ENCODE measurements at regions not wholly inside any gene's neighbourhood (a gene's known extent, or its start where the extent isn't known, plus 50 kb on each side); places are given as distances from the start of the nearest gene placed in this dataset.
A peak's percentile ranks its signal among the peaks of the same experiment; 100 is the strongest.
"Not testable (repeated sequence)": the region's sequence is repeated elsewhere in the genome, so short reads cannot be mapped to it uniquely, and the experiment has no call there.

DNA sequence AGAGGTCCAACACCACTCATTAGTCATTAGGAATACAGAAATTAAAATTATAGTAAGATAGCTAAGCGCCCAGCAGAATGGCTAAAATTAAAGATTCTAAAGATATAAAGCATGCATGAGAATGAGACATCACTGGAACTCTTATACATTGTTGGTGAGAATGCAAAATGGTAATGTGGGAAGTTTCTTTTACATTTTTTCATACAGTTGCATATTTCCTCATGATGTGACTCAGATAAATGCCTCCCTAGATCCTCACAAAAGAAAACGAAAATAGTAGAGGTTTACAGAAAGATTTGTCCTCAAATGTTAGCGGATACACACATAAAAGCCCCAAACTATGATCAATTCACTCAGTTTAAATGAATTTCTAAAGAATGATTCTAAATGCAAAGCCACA is 633.7 kb upstream of the GJE1 start:
- DNase-seq (ENCODE audit: low read depth) = no peak

DNA sequence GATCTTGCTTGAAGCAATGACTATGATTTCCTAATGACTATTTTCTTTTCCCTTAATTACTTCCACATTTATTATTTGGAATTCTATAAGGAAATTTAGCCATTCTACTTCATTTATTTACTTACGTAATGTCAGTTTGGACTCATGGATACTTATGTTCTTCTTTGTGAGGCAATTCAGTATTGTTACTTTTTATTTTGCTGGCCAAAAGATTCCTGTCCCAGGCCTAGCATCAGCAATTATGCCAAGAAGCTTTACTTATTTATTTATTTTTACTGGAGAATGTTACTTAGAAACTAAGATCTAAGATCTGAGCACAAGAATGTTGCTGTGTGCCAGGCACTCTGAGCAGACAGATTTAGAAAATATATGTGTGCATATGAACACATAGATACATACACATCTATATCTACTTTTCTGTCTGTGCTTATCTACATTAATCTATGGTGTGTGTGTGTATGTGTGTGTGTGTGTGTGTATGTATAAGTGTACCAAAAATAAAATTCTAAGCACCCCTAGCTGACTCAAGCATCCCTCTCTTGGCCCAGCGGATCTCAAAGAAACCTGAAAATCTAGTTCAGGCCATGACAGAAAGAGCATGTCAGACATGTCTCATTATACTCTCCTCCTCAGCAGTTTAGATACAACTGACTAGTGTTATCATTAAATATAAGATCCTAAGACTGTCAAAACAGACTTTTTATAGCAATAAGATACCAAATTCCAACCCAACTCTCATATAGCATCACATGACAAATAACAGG is 640.0 kb upstream of the GJE1 start:
- DNase-seq (ENCODE audit: low read depth) = no peak

DNA sequence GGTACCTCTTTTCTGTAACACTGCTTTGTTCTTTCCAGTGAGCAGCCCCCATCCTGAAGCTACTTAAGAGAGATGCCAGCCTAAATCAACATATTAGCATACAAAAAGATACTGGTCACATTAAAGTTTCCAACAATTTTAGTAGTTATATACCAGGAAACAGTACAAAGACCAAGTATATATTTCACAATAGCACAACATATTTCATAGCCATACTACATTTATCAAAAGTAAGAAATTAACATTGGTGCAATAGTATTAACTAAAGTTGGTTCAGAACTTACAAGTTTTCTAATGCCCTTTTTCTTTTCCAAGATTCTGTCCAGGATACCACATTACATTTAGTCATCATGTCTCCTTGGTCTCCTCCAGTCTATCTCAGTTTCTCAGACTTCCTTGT is 641.0 kb upstream of the GJE1 start:
- no peak for DNase-seq (ENCODE audit: low read depth)

DNA sequence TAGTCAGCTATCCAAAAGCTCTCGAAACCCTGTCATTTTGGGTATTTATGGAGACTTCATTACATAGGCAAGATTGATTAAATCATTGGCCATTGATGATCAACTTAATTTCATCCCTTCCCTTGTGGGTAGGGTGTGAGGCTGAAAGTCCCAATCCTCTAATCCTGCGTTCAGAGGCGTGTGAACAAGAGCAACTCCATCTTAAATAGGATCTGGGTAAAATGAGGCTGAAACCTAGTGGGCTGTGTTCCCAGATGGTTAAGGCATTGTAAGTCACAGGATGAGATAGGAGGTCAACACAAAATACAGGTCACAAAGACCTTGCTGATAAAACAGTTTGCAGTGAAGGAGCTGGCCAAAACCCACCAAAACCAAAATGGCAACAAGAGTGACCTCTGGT is 641.7 kb upstream of the GJE1 start:
- DNase-seq (ENCODE audit: low read depth) = no peak

DNA sequence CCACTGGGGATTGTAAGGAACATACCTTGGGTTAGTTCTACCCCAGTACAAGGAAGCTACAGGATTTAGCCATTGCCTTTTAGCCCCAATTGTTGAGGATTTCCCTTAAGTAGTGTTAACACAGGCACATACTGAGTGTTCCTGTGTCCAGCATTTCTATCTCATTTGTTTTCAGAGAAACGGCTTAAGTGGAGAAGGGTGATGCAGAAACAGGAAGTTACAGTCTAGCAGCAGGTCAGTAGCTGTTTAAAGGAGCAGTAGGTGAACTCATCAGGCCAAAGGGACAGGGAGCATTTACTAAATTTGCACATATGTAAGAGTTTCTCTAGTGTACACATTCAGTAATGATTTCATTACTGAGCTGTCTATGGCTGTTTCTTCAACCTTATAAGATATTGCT is 644.2 kb upstream of the GJE1 start:
- no peak for DNase-seq (ENCODE audit: low read depth)

DNA sequence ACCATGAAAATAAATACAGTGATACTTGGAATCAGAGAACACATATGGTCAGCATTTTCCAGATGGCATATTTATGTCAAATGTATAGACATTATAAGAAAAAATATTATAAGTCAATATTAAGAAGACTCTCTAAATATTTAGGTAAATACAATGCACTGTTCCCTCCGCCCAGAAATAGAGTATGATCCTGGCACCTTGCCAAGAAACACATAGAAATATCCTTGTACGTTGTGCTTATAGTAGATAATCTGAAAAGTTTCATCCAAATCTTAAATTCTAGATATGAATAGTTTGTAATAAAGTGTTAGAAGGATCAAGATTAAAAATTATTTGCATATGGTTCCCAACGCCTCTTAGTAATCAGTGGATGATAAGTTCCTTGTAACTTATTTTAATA is 645.8 kb upstream of the GJE1 start:
- DNase-seq (ENCODE audit: low read depth) = no peak

DNA sequence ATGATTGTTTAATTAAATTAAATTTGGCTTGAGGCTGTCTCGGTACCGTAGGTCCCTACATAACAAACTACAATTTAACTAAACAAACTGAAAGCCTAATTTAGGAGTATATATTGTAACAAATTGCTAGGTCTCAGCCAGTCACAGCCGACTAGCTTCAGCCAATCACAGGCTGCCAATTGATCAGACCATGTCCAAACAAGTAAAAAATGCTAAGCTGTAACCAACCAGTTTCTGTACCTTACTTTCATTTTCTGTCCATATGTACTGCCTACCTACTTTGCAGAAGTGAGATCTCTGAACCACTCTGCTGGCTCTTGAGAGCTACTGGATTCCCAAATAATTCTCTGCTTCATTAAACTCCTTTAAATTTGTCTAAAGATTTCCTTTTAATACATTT is 648.0 kb upstream of the GJE1 start:
- DNase-seq (ENCODE audit: low read depth) = no peak

DNA sequence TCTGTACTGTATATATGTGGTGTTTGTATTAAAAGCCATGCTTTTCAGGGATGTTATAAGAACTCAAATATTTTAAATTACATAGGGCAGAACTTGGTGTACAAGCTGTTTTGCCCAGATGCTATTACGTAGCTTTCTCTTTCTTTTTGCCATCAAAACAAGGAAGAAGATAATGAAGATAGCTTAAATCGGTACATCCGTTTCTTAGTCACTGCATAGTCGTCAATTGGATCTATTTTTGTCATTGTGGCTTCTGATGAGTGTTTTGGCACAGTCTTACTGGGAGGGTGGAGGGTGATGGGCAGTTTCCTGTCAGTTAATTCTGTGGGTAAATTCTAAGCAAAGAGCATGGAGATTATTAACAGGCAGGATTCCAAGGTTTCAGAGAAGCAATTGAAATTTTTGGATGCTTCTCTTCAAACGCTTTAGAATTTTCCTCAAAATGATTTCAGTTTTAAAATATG is 649.1 kb upstream of the GJE1 start:
- DNase-seq (ENCODE audit: low read depth) = peak; percentile 19

DNA sequence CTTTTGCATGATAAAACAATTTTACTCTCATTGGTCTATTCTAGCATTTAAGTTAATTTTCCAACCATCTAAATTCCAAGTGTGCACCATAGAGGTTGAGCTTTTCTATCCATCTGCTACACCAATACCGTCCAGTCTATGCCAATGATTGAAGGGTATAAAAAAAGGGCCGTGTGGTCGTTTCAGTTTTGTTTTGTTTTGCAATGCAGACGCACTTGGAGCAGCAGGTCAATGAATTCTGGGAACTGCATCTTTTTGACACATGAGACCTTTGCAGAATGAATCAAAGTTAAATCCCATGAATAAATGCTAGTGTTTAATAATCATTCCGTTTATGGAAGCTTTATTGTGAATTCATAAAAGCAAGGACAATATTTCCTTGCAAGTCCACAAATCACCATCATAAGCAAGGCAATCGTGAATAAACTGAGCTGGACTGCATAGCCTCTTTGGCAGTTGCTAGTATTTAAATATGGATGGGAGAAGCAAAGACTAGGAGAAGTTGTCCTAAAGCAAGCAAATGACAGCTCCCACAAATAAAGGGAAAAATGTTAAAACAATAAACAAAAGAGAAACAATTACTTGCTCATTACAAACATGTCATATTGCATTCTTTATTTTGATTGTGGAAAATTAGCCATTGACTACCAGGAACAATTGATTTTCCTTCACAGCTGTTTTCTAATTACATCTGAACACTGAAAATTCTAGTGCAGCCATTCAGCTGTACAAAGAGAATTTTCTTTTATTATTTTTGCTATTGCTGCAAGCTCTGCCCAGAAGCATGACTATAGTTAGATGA is 649.7 kb upstream of the GJE1 start:
- no peak for DNase-seq (ENCODE audit: low read depth)

DNA sequence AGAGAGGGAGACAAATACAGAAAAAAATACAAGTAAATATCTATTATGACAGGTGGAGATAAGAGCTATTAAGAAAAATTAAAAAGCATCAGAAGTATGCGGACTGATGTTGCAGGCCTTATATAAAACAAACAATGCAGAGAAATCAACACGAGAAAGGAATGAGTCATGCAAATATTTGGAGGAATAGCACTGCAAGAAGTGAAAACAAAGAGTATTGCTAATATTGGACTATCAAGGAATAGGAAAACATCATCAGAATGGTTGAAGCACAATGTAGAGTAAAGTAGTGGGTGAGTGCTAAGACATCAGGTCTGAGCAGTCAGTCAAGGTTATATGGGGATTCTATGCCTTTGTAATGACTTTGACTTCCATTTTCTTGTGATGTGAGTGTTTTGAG is 657.5 kb upstream of the GJE1 start:
- no peak for DNase-seq (ENCODE audit: low read depth)

DNA sequence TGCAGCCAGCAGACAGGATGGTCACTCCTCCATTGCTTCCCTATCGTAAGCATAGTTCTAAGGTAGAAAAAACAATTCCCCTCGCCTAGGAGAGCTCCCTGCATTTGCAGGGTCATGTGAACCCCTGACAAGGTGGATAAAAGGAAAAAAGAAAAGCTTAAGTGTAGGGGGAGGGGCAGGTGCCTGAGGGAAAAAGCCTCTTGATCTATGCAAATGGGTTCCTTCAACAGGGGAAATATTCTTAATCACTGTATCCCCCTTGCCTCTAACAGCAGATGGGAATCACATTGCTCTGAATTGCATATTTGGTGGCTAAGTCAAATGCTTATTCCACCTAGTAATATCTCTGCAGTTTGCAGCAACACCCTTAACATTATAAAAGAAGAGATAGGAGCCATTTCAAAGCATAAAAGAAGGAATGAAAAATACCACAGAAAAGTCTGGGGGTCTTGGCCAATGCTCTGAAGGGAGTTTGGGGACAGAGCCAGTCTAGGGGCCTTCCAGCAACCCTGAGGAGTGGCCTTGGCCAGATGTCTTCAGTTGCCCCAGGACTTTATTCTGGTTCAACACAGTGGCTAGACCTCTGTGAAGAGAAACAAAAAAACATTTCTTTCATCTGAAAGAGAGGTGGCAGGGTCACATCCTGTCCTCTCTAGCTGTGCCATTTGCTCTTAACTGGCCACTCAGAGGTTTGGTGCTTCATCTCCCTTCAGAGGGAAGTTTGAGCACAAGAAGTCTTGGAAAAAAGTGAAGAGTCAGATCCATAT is 660.4 kb upstream of the GJE1 start:
- no peak for DNase-seq (ENCODE audit: low read depth)

DNA sequence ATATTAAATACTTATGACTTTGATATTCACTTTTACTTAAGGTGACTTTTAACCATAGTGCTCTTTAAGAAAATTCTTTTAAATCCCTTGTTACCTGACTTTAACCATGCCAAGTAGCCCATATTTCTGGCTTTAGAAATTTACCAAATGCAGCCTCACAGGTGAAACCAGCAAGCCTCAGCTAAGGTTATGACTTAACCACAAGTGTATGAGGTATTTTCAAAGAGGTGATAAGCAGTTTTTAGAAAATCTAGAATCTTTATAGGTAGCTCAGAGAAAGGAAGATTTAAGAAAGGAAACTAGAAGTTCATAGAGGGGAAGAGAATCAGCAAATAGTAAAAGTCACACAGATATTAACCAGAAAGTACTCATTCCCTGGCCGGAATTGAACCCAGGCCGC is 661.9 kb upstream of the GJE1 start:
- DNase-seq (ENCODE audit: low read depth) = no peak

DNA sequence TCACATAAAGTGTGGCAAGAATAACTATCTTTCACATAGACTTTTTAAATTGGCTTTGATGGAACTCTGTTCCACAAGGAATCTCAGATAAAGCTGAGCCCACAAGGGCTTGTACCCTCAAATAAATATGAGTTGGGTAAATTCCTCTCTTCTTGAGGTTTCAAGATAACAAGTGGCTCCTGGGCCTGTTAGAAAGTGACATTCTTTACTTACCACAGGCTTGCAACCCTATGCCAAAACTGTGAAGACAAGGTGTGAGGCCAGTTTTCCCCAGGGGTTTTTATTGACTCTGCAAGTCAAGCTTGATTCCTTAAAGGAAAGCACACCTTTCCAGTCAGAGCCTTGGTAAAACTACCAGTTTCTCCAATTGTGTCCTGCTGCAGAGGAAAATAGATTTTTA is 664.8 kb upstream of the GJE1 start:
- DNase-seq (ENCODE audit: low read depth) = no peak

DNA sequence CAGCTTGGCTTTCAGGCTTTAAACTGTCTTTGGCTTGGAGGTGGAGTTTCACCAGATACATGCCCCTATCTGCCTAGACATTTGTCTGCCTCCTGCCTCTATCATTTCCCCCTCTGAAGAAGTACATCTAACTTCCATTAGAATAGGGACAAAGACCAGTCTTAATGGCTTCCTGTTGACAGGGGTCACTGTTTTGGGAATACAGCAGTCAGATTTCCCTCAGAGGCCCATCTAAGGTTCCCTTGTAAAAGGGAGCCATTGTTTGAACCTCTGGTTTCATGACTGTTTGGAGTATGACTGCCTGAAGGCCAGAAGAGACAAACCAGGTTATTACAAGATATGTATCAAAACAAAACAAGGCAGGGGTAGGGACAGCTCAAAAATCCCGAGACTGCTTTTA is 665.7 kb upstream of the GJE1 start:
- DNase-seq (ENCODE audit: low read depth) = no peak

DNA sequence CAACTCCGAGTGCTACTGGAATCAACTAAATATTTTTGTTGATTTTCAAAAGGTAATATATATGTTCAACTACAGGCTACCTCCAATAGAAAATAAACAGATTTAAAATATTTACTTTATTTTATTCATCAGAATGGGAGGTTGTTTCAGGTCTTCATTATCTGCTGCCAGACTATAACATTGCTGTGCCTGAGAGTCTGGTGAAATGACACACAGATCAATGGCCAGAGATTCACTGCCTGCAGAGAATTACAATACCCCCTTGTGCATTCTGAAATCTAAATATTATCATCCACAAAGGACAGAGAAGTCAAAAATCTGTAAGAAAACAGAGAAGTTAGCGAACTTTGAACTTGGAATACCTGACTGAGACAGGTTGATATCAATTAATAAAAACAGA is 667.8 kb upstream of the GJE1 start:
- no peak for DNase-seq (ENCODE audit: low read depth)

DNA sequence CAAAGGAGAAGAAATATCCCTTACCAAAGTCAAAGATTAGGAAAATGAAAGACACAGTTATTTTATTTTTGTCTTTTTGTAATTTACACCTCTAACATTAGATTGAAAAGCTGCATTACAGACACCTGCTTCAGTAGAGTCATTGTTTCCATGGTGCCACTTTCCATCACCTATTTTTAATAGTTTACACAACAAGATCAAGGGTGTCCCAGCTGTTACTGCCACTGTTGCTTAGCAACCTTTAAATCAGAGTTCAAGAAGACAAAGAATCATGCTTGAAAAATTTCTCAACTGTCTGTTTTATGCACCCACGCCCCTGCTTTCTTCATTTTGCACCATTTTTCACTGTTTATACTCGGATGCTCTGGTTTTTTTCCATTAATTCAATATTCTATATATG is 668.2 kb upstream of the GJE1 start:
- DNase-seq (ENCODE audit: low read depth) = no peak

DNA sequence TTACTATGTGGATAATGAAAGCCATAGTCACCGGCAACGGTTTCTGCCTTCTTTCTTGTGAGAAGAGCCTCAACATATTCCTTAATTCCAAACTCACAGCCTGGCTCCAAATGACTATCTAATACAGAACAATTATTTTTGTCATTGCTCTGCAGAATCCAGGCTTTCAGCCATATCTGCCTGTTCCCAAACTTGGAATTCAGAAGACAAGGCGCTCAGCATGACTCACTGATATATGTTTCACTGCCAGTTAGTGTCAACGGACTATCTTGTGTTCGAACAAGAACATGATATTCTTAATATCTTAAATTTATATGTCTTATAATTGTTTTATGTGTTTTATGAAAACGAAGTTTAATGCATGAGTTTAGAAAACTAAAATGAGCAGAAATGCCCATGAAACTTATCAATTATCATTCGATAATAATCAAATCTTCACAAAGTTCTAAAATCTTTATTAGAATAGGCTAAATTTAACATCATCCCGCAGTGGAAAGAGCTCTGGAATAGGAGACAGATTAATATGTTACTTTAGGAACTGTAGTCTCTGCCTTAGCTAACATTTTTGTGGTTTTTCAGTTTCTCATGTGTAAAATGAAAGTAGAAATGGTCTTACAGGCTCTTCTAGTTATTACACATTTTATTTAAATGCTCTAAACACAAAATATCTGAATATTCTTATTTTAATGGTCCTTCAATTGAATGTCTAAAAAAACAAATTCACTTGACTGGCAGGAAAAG is 669.3 kb upstream of the GJE1 start:
- DNase-seq (ENCODE audit: low read depth) = no peak

DNA sequence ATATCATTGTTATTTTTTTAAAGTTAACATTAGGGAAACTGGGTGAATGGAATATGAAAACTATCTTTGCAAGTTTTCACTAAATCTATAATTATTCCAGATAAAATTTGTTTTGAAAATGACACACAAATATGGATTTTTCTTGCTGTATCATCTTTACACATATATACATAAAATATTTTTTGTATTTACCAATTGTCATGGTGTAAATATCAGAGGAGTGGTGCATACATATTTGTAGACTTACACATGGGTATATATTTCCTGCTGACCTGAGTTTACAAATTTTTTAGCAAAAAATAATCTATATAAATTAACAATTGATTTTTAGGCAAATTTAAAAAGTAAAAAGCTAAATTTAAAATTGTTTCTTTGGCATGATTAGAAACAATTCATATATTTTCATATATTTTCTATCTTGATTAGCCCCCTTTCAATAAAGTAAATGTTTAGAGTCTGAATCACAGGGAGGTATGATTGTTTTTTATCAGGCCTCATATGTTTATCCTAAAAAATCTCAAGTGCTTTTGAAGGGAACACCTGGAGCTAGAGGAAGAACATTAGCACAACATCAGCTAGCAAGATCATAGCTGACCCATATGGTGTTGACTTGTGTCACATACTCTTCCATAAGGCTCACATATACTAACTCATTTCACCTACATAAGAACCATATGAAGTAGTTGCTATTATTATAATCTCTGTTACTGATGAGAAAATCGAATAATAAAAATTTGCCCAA is 671.8 kb upstream of the GJE1 start:
- no peak for DNase-seq (ENCODE audit: low read depth)

DNA sequence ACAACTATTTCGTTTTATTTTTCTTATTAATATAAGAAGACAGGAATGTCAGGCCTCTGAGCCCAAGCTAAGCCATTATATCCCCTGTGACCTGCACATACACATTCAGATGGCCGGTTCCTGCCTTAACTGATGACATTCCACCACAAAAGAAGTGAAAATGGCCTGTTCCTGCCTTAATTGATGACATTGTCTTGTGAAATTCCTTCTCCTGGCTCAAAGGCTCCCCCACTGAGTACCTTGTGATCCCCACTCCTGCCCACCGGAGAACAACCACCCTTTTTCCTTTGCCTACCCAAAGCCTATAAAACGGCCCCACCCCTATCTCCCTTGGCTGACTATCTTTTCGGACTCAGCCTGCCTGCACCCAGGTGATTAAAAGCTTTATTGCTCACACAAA is 672.5 kb upstream of the GJE1 start:
- DNase-seq (ENCODE audit: low read depth) = not testable (repeated sequence)

DNA sequence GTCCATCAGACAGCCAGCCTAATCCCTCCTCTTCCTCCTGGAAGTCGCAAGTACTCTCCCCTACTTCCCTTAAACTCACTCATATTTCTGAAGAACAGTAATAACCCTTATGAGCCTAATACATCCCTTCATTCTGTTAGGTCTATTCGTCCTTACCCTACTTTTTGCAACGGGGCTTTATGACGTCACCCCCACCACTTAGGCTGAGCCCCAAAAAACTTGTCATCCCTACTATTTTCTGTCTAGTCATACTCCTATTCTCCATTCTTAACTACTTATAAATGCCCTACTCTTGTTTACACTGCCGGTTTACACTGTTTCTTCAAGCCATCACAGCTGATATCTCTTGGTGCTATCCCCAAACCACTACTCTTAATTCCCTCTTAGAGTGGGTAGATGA is 674.7 kb upstream of the GJE1 start:
- DNase-seq (ENCODE audit: low read depth) = not testable (repeated sequence)

DNA sequence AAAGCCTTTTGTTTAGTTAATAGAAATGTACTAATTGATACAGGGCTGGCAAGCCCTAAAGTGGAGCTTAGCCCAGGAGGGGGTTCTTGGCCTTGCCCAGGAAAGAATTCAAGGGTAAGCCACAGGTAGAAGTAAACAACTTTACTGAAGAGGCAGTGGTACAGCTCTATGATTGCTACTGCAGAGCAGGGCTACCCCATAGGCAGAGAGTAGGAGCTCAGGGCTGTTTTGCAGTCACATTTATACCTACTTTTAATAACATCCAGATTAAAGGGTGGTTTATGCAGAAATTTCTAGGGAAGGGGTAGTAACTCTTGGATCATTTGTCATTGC is 680.4 kb upstream of the GJE1 start:
- DNase-seq (ENCODE audit: low read depth) = no peak
